CD4-positive, alpha-beta T cell (primary cell): ENCODE measurements at regions not wholly inside any gene's neighbourhood (a gene's known extent, or its start where the extent isn't known, plus 50 kb on each side); places are given as distances from the start of the nearest gene placed in this dataset.

Experiments
- ATAC-seq: fragments of 200-7000 bp; cut with Tn5 transposase; one replicate; pipeline ENCODE4 v1.10.0; 2022; ENCODE audit warnings: mild to moderate bottlenecking; ENCODE audit not compliant: poor library complexity
- CTCF ChIA-PET: fragments of 350-600 bp; sonication (Branson Sonifier 250); formaldehyde crosslinking; loops from one replicate; lab custom pipeline; 2021; ENCODE audit warnings: antibody characterized with exemption, inconsistent platforms; lab: Charles Lee
- POLR2A ChIA-PET: fragments of 350-600 bp; sonication (Branson Sonifier 250); formaldehyde crosslinking; loops from one replicate; lab custom pipeline; 2021; ENCODE audit warnings: antibody characterized with exemption, inconsistent platforms; lab: Charles Lee
- DNase-seq, 14 experiments: peaks; one replicate each; pipeline ENCODE4 v3.0.0-alpha.2; 2013 to 2020; ENCODE audit warnings: mixed read lengths in 2 of 14
- H3K27ac ChIP-seq, 2 donors: one replicate each; pipeline versions ENCODE4 v1.5.1 to v1.7.0; 2013; ENCODE audit warnings: low read length in 2 of 2, low read depth in 1 of 2, mild to moderate bottlenecking in 1 of 2
- H3K27me3 ChIP-seq, 2 experiments: 1 replicate in 1 of 2; 2 replicates in 1 of 2; pipeline versions ENCODE4 v1.6.1 to v1.7.0; 2013; ENCODE audit warnings: low read length in 2 of 2, control low read depth in 1 of 2, mild to moderate bottlenecking in 1 of 2, moderate library complexity in 1 of 2; ENCODE audit not compliant: insufficient read depth in 2 of 2, control insufficient read depth in 1 of 2
- H3K36me3 ChIP-seq: one replicate; pipeline ENCODE4 v1.6.1; 2013; ENCODE audit warnings: low read length, control low read depth; ENCODE audit not compliant: insufficient read depth
- H3K4me1 ChIP-seq: one replicate; pipeline ENCODE4 v1.6.1; 2013; ENCODE audit warnings: low read length, control low read depth; ENCODE audit not compliant: insufficient read depth
- H3K4me3 ChIP-seq: one replicate; pipeline ENCODE4 v1.5.1; 2013; ENCODE audit warnings: mild to moderate bottlenecking, low read length, moderate library complexity
- H3K9me3 ChIP-seq, 2 experiments: 1 replicate in 1 of 2; 2 replicates in 1 of 2; pipeline versions ENCODE4 v1.6.1 to v1.7.0; 2013; ENCODE audit warnings: low read length in 2 of 2, mild to moderate bottlenecking in 2 of 2, control low read depth in 1 of 2, moderate library complexity in 1 of 2; ENCODE audit not compliant: control insufficient read depth in 1 of 2, insufficient read depth in 1 of 2
- H3K27ac Mint-ChIP-seq: one replicate; pipeline ENCODE4 v1.8.0; 2020; ENCODE audit warnings: mixed read lengths
- H3K27me3 Mint-ChIP-seq: one replicate; pipeline ENCODE4 v1.8.0; 2021; ENCODE audit warnings: mixed read lengths
- H3K36me3 Mint-ChIP-seq: one replicate; pipeline ENCODE4 v1.8.0; 2021; ENCODE audit warnings: low read depth, mixed read lengths
- H3K4me1 Mint-ChIP-seq: one replicate; pipeline ENCODE4 v1.8.0; 2021; ENCODE audit warnings: low read depth, mixed read lengths
- H3K4me3 Mint-ChIP-seq: one replicate; pipeline ENCODE4 v1.8.0; 2020; ENCODE audit warnings: mild to moderate bottlenecking, mixed read lengths
- H3K9me3 Mint-ChIP-seq: one replicate; pipeline ENCODE4 v1.8.0; 2020; ENCODE audit warnings: mixed read lengths
- CTCF ChIP-seq: fragments of 200-600 bp; IDR thresholded peaks from one replicate; pipeline ENCODE4 v1.8.0; 2022; ENCODE audit warnings: antibody characterized with exemption, mild to moderate bottlenecking
- intact Hi-C, 2 experiments: fragments of 100-400 bp; cut with DNase I in 1 of 2; cut with micrococcal nuclease in 1 of 2; formaldehyde crosslinking; loops; one replicate each; pipeline versions ENCODE4 v1.15.1 to v1.9.0; 2023 to 2025; cut with DNase I, micrococcal nuclease

GRCh38 chr1:168443899-168444298 is 99.9 kb downstream of the XCL2 start:
- POLR2A ChIA-PET = interaction anchor here (0.5 to 1.6 kb wide), 6 partner anchors 24 to 101 kb away, joined by 3 to 8 read pairs (median 5); no protein-coding TSS in a partner anchor
- peak overlapping the region; percentile 11 to 47 for H3K27ac ChIP-seq

GRCh38 chr1:168443356-168443755 is 100.4 kb downstream of the XCL2 start:
- ChIA-PET POLR2A (interaction anchor here (0.5 to 1.6 kb wide), 5 partner anchors 24 to 101 kb away, joined by 3 to 8 read pairs (median 6); no protein-coding TSS in a partner anchor), CTCF (interaction anchor here (0.6 to 1.6 kb wide), 2 partner anchors 101 to 883 kb away, joined by 4 read pairs; no protein-coding TSS in a partner anchor)
- Histone ChIP-seq H3K27me3 (no peaks in the 10 kb centered on the region), H3K27ac (peak overlapping the region in 1 of 2 donors; percentile 47), H3K4me1 (peaks cover 52% of the 10 kb centered on the region), H3K36me3 (no peaks in the 10 kb centered on the region), H3K9me3 (no peaks in the 10 kb centered on the region), H3K4me3 (no peak overlapping the region)
- intact Hi-C loops = loop anchor here in 1 of 2 experiments (10.0 kb wide), 2 partner anchors 71 to 661 kb away; partner anchors contain the start of gene ATP1B1
- peak overlapping the region; percentile 56 for H3K4me3 Mint-ChIP-seq
- H3K9me3 Mint-ChIP-seq = no peaks in the 10 kb centered on the region
- H3K27ac Mint-ChIP-seq = peak overlapping the region; percentile 80
- H3K4me1 Mint-ChIP-seq = peaks cover 70% of the 10 kb centered on the region
- ATAC-seq = no peak
- no peak for TF ChIP-seq CTCF
- no peaks in the 10 kb centered on the region for H3K36me3 Mint-ChIP-seq
- no peak for DNase-seq
- H3K27me3 Mint-ChIP-seq = no peaks in the 10 kb centered on the region

More at GRCh38 chr1:168443899-168444298, 99.9 kb downstream of the XCL2 start:
- ATAC-seq = peak; percentile 61
- CTCF ChIA-PET = interaction anchor here (0.7 kb wide), 1 partner anchor 1511 kb away, joined by 3 read pairs; no protein-coding TSS in a partner anchor
- H3K9me3 ChIP-seq = no peaks in the 10 kb centered on the region
- intact Hi-C loops = loop anchor here in 1 of 2 experiments (10.0 kb wide), 2 partner anchors 71 to 661 kb away; partner anchors contain the start of gene ATP1B1
- DNase-seq = peak in 6 of 14 experiments; percentile 6 to 71 (median 46)
- H3K36me3 ChIP-seq = no peaks in the 10 kb centered on the region
- Mint-ChIP-seq H3K27ac (peak overlapping the region; percentile 80), H3K9me3 (no peaks in the 10 kb centered on the region), H3K4me3 (peak overlapping the region; percentile 56), H3K27me3 (no peaks in the 10 kb centered on the region), H3K36me3 (no peaks in the 10 kb centered on the region), H3K4me1 (peaks cover 68% of the 10 kb centered on the region)
- no peak overlapping the region for H3K4me3 ChIP-seq
- no peak for TF ChIP-seq CTCF
- H3K27me3 ChIP-seq = no peaks in the 10 kb centered on the region
- H3K4me1 ChIP-seq = peaks cover 48% of the 10 kb centered on the region

GRCh38 chr1:168442931-168443330 is 100.9 kb downstream of the XCL2 start:
- ChIA-PET POLR2A (interaction anchor here (1.4 to 1.6 kb wide), 3 partner anchors 25 to 100 kb away, joined by 6 to 8 read pairs (median 7); no protein-coding TSS in a partner anchor), CTCF (interaction anchor here (0.6 to 1.6 kb wide), 2 partner anchors 100 to 883 kb away, joined by 4 read pairs; no protein-coding TSS in a partner anchor)
- Mint-ChIP-seq H3K27ac (peak overlapping the region; percentile 80), H3K4me1 (peaks cover 70% of the 10 kb centered on the region), H3K9me3 (no peaks in the 10 kb centered on the region), H3K36me3 (no peaks in the 10 kb centered on the region), H3K27me3 (no peaks in the 10 kb centered on the region), H3K4me3 (no peak overlapping the region)
- ATAC-seq = no peak
- Histone ChIP-seq H3K4me1 (peaks cover 52% of the 10 kb centered on the region), H3K9me3 (no peaks in the 10 kb centered on the region), H3K4me3 (no peak overlapping the region), H3K27me3 (no peaks in the 10 kb centered on the region), H3K27ac (no peak overlapping the region), H3K36me3 (no peaks in the 10 kb centered on the region)
- no peak for DNase-seq
- no peak for TF ChIP-seq CTCF
- intact Hi-C loops = loop anchor here in 1 of 2 experiments (10.0 kb wide), 2 partner anchors 72 to 662 kb away; partner anchors contain the start of gene ATP1B1
